DMS53 (cell line): ENCODE measurements at regions not wholly inside any gene's neighbourhood (a gene's known extent, or its start where the extent isn't known, plus 50 kb on each side); places are given as distances from the start of the nearest gene placed in this dataset.

Experiments
- DNase-seq: peaks from one replicate; lab custom pipeline; 2025; lab: John Stamatoyannopoulos, UW

DNA sequence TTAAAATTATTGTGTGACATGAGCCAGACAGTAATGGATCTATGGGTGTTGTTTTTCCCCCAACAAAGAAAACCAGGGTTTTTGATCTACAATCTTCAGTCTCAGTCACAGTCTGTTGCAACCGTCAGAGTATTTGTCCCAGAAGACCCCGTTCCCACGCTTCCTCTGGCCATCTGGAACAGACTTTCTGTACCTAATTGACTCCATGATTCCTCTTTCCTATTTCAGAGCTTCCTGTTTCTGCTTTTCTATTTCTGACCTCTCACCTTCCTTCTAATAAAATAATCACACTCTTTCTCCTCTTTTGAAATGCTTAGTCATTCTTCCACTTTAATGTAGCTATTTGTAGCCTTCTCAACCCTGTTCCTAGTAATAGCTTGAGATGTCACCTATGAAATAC, 1044.8 kb downstream of the DTWD2 start:
- DNase-seq = no peak

DNA sequence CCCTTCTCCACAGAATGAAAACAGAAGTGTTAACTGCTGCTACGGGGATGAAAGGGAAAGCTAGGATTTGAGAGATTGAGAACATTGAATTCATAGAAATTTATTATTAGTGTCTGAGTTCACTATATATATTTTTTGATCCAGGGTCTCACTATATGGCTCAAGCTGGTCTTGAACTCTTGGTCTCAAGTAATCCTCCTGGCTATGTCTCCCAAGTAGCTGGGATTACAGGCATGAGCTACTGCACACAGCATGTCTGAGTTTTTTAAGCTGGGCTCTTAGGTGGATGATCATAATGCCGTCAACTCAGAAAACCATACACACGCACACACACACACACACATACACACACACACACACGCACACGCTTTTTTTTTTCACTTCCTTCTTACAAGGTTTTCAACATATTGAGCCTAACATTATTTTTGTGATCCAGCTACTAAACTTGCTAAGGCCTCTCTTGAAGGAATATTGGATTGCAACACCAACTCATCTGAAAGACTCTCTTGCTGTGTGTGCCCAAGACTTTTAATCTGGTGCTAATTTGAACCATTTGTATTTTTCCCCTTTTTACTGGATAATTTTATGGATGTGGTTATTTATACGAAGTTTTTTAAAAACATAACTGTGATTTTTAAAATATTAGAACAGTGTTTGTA, 1045.4 kb downstream of the DTWD2 start:
- no peak for DNase-seq

DNA sequence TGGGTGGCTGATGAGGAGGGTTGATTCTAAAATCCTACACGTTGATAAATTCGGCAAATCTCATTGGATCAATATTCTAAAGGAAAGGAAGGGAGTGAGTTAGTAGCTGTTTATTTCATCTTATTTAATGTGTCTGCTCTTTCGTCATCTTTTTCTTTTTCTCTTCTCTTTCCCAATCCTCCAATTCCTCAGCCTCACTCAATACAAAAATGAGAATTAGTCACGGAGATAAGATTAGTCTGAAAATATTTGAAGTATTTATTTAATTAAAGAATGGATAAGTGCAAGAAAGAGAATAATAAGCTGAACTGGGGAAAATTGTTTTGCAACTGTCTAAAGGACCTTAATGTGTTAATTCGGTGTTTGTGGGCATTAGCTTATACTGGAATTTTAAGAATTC, 1095.1 kb downstream of the DTWD2 start:
- no peak for DNase-seq

GRCh38 chr5:117892360-117892759, 1096.0 kb downstream of the DTWD2 start:
- DNase-seq = no peak

- DNase-seq = no peak
Observed at GRCh38 chr5:117889596-117889995, 1098.8 kb downstream of the DTWD2 start.

DNA sequence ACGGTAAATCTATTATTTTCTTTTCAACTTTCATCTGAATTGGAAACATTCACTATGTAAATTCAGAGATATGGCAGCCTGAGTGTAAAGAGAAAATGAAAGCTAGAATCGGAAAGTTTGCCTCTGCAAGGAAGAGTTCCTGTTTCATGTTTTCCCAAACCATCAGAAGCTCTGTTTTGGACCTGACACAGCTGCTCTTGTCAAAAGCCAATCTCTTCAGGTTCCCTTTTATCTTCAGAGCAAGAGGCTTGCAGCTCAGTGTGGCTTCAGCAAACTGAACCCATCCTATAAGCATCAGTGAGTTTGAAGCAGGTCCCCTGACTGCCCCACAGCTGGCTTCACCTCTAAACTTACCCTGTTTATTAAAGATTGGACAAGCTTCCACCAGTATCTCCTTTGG, 1099.7 kb downstream of the DTWD2 start:
- no peak for DNase-seq

DNA sequence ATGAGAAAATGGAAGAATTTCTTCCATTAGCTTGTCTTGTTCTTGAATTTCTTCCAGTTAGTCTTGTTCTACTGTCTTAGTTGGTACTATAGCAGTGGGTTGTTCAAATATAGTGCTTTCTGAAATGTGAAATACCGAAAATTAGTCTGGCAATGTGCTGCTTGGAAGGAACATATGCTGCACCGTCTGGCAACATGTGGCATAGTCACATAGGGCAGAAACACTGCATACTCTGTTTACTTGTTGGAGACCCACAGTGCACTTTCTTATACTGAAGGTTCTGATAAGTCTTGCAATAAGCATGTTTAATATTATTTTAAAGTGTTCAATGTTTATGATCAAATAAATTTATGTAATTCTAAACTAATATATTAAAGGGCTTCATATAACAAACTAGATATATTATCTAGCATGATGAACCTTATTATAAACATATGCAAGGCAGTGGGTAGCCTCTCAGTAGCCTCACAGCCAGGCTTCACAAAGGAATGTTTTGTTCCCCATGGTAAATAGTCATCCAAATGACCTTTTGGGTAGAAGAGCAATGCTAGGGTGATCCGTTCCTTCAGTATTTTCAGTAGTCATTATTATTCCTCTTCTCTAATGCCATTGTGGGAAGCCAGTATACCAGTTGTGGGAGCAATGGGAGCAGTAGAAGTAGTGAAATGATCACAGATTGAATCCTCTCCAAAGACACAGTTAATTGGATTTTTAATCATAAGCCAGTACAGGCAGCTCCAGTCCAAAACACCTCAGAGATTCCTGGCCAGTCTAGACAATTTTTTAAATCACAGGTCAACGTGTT, 1106.7 kb downstream of the DTWD2 start:
- no peak for DNase-seq

GRCh38 chr5:117880932-117881331, 1107.4 kb downstream of the DTWD2 start:
- DNase-seq = no peak

DNA sequence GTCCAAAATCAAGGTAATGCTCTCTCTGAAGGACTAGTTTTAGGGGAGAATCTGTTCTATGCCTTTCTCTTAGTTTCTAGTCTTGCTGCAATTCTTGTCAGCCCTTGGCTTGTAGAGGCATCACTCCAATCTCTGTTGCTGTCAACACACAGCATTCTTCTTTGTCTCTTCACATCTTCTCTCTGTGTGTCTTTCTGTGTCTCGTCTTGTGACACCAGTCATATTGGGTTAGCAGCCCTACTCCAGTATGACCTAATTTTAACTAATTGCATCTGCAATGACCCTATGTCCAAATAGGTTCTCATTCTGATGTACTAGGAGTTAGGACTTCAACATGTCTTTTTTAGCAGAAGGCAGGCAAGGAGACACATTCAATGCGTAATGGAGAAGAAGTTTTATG, 1110.6 kb downstream of the DTWD2 start:
- DNase-seq = no peak

GRCh38 chr5:117872798-117873368, 1115.5 kb downstream of the DTWD2 start:
- no peak for DNase-seq

DNA sequence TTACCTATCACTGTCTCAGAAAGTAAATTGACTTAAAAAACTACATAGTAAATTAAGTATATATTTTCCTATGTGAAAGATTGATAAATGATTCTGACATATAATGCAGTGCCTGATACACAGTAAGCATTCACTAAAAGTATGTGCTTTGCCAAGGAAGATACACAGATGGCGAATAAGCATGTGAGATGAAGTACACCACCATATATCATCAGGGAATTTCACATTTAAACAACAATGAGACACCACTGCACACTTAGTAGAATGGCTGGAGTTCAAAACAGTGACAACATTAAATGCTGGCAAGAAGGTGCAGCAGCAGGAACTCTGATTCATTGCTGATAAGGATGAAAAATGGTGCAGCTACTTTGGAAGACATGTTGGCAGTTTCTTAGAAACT, 1118.8 kb downstream of the DTWD2 start:
- no peak for DNase-seq

GRCh38 chr5:117863586-117864296, 1124.6 kb downstream of the DTWD2 start:
- no peak for DNase-seq

DNA sequence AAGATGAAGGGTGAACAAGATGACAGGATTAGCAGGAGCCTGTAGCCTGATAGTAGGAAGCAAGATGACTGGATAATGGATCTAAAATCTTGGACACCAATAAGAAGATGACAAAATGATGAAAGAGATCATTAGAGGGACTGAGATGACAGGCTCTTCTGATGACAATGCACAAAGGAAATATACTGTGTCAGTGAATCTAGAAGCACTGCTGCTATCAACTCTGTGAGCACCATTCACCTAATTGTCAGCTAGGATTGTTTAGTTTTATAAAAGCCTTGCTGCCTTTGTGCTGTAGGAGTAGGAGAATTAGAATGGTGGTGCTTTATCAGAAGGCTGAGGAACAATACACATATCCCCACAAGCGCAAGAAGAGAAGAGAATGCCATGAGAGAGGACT, 1127.8 kb downstream of the DTWD2 start:
- no peak for DNase-seq

DNA sequence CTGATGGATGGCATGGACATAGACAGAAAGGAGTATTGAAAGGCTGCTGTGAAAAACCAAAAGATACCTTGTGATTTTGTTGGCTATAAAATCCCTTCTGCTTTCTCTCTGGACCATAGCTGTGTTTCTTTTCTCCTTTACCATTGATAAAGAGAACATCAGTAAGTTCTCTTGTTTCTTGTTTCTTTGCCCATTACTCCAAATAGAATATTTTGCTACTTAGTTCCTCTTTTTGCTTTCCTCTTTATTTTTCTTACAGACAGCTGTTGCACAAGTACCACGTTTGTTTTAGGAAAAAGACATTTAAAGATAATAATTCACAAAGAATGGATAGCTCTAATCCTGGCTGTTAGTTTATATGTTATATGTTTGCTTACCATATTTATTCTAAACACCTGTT, 1129.2 kb downstream of the DTWD2 start:
- no peak for DNase-seq

GRCh38 chr5:117856713-117857112, 1131.6 kb downstream of the DTWD2 start:
- no peak for DNase-seq

- no peak for DNase-seq
Observed at GRCh38 chr5:117837786-117838185, 1150.6 kb downstream of the DTWD2 start.

DNA sequence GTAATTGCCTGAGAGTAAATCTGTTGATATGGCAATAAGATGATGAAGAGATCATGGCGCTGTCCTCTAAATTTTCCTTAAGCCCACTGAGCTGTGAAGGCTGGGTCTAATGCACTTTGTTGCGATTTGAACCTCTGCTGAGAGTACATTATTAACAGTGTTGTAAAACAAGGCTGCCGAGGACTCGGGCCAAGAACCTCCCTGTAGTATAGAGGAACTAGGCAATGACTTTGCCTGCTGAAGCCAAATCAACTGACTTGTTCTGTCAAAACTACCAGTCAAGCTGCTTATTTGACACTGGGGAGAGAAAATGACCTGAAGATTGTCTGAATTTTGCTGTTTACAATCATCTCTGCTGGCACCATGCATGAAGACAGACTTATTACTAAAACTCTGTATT, 1154.7 kb downstream of the DTWD2 start:
- DNase-seq = no peak

DNA sequence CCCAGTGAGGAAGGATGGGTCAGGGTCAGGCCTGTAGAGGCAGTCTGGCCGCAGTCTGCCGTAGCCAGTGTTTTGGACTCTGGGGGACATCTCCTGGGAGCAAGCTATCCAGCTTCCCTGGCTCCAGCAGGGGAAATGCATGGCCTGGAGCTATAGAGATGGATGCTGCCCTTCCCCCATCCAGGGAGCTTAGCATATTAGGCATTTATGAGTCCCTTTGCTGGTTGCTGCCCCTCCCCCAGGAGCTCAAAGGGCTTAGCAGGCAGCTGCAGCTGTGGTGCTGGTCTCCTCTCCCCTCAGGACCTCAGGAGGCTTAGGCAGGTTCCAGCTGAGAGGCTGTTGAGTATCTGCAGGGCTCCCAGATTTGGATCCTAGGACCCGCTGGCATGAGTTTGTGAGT, 1158.7 kb downstream of the DTWD2 start:
- DNase-seq = no peak

DNA sequence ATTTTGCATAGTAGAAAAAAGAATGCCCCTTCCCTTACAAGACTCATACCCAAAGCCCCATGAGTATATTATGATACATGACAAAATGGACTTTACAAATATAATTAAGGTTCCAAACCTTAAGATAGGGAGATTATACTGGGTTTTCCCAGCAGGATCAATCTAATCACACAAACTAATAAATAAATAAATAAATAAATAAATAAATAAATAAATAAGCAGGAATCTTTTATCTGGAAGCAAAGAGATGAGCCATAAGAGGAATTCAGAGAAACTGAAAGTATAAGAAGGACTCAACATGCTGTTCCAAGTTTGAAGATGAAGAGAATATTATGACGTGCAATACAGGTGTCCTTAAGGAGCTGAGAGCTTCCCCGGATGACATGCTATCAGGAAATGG, 1174.5 kb downstream of the DTWD2 start:
- DNase-seq = no peak

GRCh38 chr5:117812861-117813260, 1175.5 kb downstream of the DTWD2 start:
- no peak for DNase-seq

GRCh38 chr5:117809251-117809650, 1179.1 kb downstream of the DTWD2 start:
- DNase-seq = no peak

GRCh38 chr5:117805058-117805457, 1183.3 kb downstream of the DTWD2 start:
- no peak for DNase-seq

- DNase-seq = no peak
Observed at GRCh38 chr5:117803533-117803932, 1184.8 kb downstream of the DTWD2 start.
